ENCODE measurements at regions not wholly inside any gene's neighbourhood (a gene's known extent, or its start where the extent isn't known, plus 50 kb on each side); places are given as distances from the start of the nearest gene placed in this dataset.
"Not testable (repeated sequence)": the region's sequence is repeated elsewhere in the genome, so short reads cannot be mapped to it uniquely, and the experiment has no call there.

DNA sequence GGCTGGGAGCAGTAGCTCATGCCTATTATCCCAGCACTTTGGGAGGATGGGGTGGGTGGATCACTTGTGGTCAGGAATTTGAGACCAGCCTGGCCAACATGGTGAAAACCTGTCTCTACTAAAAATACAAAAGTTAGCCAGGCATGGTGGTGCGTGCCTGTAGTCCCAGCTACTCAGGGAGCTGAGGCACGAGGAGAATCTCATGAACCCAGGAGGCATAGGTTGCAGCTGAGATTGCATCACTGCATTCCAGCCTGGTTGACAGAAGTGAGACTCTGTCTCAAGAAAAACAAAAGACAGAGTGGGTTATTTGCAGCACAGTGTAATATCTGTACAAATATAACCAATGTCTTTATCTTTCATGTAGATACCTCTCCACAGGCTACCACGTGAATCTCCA, 606.2 kb upstream of the CITED2 start:
- not testable (repeated sequence) for FAIRE-seq

DNA sequence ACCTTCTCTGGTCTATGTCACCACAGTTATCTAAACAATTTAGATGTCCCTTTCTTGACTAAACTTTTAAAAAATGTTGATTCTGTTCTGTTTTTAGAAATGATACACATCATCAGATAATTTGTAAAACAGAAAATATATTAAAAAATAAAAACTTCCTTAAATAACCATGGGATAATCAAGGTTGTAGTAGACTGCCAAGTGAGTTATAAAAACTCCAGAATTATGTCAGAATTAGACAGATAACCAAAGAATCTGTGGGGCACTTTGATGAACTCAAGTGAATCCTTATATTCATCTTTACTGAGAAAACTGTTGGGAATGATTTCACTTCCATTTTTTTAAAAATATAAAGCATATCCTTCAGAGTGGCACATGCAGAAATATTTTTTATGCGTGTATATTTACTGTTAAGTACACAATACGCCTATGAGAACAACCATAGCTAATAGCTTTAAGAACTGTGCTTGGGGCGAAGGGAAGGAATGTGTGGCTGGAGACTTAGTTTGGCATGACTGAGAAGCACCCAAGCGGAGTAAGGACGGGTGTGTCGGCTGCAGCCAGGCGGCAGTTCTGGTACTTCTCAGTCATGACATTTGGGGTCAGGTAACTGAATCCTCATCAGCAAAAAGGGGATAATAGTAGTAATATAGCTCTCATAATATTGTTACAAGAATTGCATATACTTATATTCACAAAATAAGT, 604.7 kb upstream of the CITED2 start:
- DNase-seq (ENCODE audit: insufficient read length, low spot score) (no peak), FAIRE-seq (no peak)

More for the DNA sequence above, 606.2 kb upstream of the CITED2 start:
- DNase-seq (ENCODE audit: insufficient read length, low spot score) = not testable (repeated sequence)

DNA sequence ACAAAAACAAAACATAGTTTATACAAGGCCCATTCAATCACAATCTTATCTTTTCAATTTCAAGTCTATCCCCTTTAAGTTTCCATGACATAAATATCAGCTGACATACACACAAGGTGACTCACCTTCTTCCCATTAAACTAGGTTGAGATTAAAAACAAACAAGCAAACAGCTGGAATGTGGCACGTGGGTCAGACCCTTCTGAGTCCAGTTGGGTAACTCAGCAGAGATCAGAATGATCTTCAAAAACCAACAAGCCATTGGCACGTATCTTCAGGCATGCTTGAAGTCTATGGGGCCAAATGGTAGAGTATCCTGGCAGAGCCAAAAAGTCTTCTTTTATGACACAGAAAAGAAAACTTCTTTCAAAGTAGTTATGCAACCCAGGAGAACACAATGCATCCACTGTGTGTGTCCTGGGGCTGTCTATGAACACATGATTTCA, 603.5 kb upstream of the CITED2 start:
- no peak for FAIRE-seq
- no peak for DNase-seq (ENCODE audit: insufficient read length, low spot score)

DNA sequence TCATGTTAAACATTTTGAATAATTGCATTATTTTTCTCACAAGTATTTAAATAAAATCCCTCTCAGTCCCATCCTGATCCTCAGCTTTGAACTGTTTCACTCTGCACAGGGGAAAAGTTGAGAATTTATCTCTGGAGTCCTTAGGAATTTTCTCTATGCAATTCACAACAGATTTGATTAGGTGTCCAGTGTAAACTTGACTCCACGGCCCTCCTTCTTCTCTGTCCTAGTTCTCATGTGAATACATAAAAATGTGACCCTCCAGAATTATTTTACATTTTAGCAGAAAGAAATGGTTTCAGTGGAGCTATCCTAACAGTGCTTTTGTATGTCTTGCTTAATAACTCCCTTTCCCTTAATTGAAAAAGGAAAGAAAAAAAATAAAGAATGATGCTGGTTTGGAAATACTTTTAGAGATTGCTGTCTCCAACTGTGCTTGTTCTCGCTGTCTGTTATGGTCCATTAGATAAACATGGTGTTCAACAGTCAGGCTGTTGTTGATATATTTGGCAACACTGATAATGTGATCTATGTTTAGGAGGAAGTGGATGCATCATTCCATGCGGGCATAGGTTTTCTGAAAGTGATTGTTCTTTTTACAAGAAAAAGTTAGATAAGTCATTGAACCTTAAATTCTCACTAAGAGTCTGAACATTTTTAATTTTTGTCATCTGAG, 599.4 kb upstream of the CITED2 start:
- DNase-seq (ENCODE audit: insufficient read length, low spot score) (no peak), FAIRE-seq (no peak)

DNA sequence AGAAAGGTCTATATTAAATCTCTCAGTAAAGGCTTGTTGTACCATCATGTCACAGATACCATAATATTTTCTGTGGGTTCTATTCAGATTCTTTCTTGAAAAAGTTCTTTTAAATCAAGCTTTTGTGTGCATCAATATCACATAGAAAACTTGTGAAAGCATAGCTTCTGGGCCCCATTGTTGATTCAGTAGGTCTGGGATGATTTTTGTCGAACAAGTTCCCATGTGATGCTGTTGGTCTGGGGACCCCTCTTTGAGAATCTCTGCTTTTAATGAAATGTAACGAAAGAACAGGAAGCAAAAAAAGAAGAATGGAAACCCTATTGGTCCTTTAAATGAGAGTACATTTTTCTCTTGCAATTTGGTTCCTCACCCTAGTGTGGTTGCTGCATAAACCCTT, 597.7 kb upstream of the CITED2 start:
- FAIRE-seq = no peak

DNA sequence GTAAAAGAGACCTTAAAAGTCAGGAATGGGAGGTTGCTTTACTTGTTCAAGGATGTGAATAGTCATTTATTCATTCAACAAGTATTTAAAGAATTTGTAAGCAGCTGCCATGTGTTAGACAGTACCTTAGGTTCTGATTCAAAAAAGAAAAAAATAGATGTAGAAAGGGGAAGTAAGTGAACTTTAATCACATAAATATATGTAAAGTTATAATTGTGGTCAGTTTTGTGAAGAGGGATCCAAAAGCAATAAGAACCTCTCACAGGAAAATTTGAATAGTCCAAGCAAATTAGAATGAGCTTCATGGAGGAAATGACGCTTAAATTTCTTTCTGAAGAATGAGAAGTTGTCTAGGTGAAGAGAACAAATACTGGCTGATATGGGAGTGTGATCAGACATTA, 596.1 kb upstream of the CITED2 start:
- DNase-seq (ENCODE audit: insufficient read length, low spot score) (no peak), FAIRE-seq (no peak)

More for the DNA sequence above, 597.7 kb upstream of the CITED2 start:
- no peak for DNase-seq (ENCODE audit: insufficient read length, low spot score)

DNA sequence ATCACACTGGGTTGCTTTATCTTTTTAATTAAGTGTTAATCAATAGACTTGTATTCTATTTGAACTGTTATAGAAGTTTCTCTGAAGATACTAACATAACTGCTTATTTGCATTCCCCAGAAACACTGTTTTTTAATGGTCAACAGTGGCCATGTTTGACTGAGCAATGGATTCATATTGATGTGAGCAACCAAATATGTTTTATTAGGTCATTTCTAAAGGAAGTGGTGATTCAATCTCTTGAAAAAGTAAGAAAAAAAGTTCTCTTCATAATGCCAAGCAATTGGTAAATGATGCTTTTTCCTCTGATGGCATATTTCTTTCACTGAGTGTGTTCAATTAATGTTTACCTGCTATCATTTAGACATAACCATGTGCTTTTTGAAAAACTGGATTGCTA, 593.0 kb upstream of the CITED2 start:
- FAIRE-seq (no peak), DNase-seq (ENCODE audit: insufficient read length, low spot score) (no peak)

DNA sequence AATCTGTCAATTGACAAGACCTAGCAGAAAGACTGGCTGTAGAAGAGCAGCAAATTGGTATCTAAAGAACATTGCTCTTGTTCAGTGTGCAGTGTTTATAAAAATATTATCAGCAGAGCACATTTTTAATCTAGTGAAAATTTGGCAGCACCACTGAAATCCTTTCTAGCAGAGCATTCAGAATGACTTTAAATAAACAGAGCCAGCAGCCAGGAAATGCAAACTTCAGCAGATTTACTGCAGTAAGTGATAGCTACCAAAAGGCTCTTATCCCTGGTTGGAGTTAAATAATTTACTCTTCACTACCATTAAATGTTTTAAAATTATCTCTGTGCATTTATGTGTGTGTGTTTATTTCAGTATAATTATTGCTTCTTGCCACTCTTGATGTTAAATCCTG, 590.9 kb upstream of the CITED2 start:
- no peak for FAIRE-seq

DNA sequence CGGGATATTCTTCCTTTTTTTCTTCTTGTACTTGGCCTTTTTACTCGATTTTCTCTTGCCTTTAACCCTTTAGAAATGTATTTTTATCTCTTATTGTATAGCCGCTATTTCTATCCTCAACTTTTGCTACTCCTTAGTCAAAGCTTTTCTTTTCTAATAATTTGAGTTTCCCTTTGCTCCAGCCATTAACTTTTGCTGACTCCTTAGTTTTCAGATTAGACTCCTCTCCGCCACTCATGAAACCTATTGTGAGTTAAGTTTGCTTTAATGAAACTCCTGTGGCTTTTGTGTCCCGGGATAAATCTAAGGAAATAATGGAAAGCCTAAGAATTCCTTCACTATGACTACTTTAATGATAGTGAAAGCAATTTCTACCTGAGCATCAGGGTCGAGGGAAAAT, 590.3 kb upstream of the CITED2 start:
- FAIRE-seq (no peak), DNase-seq (ENCODE audit: insufficient read length, low spot score) (no peak)

More for the DNA sequence above, 590.9 kb upstream of the CITED2 start:
- no peak for DNase-seq (ENCODE audit: insufficient read length, low spot score)

DNA sequence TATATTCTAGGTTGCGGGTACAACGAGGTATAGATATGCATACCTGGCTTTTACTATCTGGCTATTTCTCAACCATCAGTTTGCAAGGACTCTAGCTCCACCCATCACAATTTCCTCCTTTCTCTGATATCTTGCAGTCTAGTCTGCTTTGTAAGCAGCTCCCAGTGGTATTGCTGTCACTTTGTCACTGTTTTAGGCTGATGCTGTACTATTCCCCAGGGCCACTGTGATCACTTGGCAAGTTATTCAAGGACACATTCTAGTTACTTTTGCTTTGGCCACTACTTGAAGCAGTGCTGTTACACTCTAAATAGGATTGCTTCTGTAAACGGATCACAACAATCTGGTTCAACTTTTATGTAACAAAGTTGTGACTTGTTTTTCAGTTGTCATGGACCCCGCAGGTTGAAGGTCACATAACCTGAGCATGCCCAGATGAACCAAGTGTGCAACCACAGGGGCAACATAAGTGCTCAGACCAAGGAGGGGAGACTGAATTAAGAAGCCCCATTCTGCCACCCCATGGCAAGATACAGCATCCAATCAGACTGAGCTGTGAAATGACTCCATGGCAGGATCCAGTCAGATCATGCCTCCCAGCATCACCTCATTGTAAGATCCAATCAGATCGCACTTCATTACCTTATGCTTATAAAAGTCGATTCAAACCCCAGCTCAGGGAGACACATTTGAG, 588.4 kb upstream of the CITED2 start:
- no peak for DNase-seq (ENCODE audit: insufficient read length, low spot score)
- FAIRE-seq = no peak

DNA sequence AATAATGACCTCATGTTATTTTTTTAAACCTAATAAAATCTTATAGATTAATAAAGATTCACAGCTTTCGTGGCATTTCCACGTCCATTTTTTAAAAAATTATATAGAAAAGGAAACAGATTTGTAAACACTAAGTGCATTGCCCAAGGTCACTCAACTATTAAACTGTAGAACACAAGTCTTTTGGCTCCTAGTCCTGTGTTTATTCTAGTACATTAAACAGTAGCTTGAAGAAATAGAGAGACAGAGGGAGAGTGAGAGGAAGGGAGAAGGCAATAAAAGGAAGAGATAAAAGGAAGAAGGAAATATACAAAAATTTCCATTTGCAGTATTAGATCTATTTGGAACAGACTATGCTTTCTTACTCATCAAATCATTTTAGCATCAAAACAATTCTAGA, 586.7 kb upstream of the CITED2 start:
- no peak for DNase-seq (ENCODE audit: insufficient read length, low spot score)
- FAIRE-seq = no peak

DNA sequence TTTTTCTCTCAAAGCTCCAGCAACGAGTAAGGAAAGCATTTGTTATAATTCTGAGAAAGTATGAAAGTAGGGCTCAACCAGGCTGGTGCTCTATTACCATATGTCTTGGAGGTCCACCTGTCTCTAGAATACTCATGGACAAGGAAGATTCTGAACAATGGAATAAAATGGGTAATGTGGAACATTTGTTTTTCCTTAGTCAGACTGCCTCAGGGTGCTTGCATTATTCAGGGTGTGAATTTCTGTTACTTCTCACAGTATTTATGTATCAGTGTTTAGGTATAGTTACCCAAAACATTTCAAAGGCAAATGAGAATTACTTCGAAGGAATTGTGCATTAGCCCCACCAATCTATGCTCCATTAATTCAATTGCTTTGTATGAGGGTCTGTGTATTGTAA, 586.2 kb upstream of the CITED2 start:
- DNase-seq (ENCODE audit: insufficient read length, low spot score) (no peak), FAIRE-seq (no peak)

DNA sequence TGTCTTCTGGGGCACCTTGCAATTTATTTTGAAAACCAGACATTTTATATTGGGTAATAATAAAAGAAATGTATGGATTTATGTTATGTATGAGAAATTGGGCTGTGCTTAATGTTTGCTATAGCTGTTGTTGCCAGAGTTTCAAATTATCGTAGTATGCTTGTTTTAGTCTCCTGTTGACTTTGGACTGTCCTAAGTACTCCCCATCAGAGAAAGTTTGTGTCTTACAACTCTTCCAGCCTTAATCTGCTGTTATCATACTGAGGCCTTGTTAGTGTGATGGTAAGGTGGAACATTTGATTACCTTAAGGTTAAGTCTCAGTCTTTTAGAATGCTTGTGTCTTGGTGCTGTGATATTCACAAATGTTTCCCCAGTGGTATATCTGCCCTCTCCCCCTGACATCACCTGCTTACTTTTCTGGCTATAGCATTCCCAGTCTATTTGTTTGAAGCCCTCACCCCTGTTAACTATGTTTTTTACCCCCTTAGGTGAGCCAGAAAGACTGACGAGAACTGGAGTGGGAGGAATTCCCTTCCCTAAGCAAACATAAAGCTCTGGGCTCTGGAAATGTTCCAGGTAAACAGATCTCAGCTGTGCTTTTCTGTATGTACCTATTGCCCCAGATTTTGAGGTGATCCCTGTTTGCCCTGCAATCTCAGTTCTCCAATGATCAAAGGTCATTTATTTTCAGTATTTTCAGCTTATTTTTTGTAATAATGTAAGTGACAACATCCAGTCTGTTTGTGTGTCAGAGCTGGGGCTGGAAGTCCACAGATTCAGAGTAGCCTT, 581.1 kb upstream of the CITED2 start:
- DNase-seq (ENCODE audit: insufficient read length, low spot score) = no peak
- no peak for FAIRE-seq

DNA sequence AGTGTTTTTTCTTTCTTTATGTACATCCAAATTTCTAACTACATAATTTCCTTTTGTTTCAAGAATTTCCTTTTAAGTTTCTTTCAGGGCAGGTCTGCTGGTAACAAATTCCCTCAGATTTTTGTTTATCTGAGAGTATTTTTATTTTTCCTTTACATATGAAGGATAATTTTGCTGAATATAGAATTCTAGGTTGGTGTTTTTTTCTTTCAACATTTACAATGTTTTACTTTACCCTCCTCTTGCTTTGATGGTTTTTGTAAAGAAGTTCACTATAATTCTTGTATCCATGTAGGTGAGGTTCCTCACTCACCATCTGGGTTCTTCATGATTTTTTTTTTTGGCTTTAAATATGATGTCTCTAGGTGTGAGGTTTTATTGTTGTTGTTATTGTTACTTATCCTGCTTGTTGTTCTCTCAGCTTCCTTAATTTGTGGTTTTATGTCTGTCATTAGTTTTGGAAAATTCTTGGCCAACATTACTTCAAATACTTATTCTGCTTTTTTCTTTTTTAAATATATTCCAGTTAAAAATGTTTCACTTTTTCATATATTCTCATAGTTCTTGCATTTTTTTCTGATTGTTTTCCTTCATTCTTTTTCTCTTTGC, 580.1 kb upstream of the CITED2 start:
- DNase-seq (ENCODE audit: insufficient read length, low spot score) = no peak
- no peak for FAIRE-seq

DNA sequence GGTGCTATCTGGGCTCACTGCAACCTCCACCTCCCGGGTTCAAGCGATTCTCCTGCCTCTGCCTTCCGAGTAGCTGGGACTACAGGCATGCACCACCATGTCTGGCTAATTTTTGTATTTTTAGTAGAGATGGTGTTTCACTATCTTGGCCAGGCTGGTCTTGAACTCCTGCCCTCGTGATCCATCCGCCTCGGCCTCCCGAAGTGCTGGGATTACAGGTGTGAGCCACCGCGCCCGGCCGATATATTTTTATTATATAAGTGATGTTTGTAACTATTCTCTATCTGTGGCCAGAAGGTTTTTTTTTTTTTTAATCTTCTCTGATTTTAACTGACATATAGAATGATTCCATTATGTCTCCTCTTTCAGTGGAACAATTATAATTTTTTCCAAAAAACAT, 579.3 kb upstream of the CITED2 start:
- not testable (repeated sequence) for FAIRE-seq; DNase-seq (ENCODE audit: insufficient read length, low spot score)

DNA sequence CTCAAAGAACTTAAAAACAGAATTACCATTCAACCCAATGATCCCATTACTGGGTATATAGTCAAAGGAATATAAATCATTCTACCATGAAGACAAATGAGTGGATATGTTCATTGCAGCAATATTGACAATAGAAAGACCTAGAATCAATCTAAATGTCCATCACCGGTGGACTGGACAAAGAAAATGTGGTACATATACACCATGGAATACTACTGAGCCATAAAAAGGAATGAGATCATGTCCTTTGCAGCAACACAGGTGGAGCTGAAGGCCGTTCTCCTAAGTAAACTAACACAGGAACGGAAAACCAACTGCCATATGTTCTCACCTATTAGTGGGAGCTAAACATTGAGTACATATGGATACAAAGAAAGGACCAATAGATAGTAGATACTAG, 576.7 kb upstream of the CITED2 start:
- FAIRE-seq (no peak), DNase-seq (ENCODE audit: insufficient read length, low spot score) (no peak)

DNA sequence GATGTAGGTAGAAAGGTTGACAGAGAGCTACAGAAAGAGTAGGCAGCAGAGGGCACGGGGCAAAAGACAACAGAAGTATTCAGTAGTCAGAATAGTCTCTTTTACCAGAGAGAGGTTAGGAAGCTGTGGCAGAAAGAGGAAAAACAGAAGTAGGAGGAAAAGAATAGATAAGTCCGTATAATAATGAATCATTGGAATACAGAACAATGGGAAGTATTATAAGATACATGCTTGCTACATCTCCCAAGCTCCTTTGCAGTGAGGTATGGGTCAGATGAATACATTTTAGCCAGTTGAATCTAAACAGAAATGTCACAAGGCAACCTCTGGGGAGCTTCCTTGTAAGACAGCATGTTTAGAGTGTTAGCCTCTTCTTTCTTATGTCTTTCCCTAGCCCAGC, 570.5 kb upstream of the CITED2 start:
- no peak for FAIRE-seq
- DNase-seq (ENCODE audit: insufficient read length, low spot score) = no peak

DNA sequence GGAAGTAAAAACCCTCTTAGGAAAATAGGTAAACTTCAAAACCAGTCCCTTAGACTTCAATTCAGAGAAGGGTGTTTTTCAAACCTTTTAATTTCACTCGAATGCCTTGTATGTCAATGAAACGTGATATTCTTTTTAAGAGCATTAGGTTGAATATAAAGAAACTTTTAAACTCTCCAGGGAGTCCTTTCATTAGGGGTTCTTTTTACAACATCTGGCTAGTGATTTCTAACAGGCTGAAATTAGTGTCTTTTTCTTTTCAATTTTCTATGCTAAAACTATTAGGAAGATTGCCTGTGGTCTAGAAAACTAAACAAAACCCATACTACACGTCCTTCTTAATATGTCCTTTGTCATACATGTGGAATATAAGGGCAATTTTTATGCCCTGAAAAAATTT, 569.7 kb upstream of the CITED2 start:
- DNase-seq (ENCODE audit: insufficient read length, low spot score) (no peak), FAIRE-seq (no peak)

DNA sequence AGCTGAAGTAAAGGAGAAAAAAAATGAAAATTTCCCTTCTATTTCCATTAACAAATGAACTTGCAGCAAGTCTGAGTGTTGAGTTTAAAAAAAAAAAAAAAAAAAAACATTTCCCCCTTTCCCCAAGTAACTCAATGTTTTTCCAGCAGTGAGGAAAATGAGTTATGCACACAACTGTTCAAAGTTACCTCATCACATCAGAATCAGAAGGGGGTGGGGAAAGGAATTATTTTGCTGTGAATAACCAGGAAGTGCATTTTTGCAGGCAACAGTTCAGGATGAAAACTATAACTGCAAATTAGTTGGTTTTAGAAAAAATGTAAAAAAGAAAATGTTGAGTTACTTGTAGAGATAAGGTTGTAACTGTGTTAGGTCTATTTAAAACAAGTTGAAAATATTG, 568.9 kb upstream of the CITED2 start:
- DNase-seq (ENCODE audit: insufficient read length, low spot score) (no peak), FAIRE-seq (no peak)

DNA sequence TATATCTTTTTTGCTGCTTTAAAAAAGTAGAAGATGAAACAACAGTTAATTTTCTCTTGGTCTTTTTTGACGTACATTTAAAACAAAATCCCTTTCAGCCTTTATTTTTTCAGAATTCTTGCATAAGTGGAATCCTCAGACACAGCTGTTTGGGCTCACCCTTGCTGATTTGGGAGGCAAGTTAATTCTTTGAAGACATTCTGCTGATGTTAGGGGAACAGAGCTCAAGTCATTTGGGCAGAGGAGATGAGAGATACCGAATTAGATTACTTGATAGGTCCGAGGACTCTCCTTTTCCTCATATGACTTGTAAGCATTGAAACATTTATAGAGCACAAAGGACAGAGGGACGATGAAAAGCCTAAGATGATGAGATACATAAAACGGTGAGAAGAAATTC, 567.9 kb upstream of the CITED2 start:
- FAIRE-seq = peak; percentile 73
- DNase-seq (ENCODE audit: insufficient read length, low spot score) = no peak

DNA sequence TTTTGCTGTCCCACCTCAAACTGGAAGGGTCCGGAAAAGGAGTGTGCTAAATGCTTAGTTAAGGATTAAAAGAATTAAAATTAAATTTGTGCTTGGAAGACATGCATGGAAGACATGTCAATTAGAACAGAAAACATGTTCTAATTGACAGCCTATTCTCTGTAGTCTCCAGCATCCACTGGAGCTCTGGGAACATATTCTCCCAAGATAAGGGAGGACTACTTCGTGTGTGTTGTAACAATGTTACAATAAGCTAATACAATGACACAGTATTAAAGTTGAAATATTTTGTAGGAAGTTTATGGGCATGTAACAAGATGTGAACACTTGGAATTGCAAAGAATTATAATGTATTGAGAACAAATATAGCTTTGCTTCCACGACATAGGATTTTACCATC, 567.4 kb upstream of the CITED2 start:
- FAIRE-seq (peak; percentile 74), DNase-seq (ENCODE audit: insufficient read length, low spot score) (no peak)
